NCI-H524 (cell line): ENCODE measurements at regions not wholly inside any gene's neighbourhood (a gene's known extent, or its start where the extent isn't known, plus 50 kb on each side); places are given as distances from the start of the nearest gene placed in this dataset.

Experiments
- DNase-seq, 2 experiments: peaks; one replicate each; lab custom pipeline; 2025; lab: John Stamatoyannopoulos, UW

DNA sequence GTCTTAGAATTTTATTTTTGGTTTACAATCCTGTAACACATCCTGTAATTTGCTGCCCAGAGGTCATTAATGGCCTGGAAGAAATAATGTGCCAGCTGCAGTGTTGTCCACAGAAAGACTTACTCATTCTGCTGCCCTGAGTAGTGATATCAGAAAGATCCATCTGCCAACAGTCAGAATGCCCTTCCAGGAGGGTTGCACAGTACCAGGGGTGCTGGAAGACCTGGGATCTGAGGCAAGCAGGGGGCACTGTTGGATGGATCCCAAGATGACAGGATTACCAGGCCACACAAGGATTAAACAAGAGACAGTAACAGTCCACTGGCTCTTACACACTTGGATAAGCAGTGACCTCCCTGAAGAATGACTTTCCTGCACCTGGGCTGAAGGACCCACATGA is 93.8 kb upstream of the TOP3B start:
- DNase-seq = peak; percentile 38 to 79

- no peak for DNase-seq
Observed at GRCh38 chr22:22075382-22076163, 93.0 kb upstream of the TOP3B start.

GRCh38 chr22:22074634-22075381 is 92.2 kb upstream of the TOP3B start:
- no peak for DNase-seq

DNA sequence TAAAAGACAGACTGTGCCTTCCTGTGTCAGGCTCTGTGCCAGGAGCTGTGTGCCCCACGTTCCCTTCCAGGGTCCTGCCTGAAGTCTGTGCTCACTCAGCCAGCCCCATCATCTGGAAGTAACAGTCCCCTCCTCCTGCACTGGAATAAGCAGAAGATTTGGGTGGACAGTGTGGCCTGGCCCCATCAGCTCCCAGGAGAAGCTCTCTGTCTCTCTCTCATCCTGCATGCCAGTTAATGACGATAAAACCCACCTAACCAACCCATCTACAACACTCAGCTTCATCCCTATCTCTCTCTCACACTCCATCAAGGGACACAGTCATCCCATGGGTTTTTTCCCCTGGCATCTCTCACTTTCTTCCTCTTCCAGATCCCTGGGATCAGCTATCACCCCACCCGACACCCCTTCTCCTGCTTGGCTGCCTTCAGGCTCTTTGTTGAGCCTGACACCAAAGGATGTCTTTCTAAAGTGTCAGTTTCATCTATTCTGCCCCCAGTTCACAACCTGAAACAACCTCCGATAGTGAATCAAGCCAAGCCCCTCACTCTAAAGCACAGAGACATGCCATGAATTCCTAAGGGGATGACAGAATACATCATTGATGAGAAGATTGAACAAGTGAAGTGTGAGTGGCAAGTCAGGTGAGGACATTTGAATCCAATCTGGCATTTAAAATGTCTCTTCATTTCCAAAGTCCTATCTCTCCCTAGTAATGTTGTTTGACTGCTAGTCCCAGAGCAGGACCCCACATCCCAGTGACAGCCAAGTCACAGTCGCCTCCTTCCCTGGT is 91.4 kb upstream of the TOP3B start:
- no peak for DNase-seq

GRCh38 chr22:22072169-22072836 is 89.7 kb upstream of the TOP3B start:
- no peak for DNase-seq

- no peak for DNase-seq
Observed at GRCh38 chr22:22071455-22071854, 88.9 kb upstream of the TOP3B start.

DNA sequence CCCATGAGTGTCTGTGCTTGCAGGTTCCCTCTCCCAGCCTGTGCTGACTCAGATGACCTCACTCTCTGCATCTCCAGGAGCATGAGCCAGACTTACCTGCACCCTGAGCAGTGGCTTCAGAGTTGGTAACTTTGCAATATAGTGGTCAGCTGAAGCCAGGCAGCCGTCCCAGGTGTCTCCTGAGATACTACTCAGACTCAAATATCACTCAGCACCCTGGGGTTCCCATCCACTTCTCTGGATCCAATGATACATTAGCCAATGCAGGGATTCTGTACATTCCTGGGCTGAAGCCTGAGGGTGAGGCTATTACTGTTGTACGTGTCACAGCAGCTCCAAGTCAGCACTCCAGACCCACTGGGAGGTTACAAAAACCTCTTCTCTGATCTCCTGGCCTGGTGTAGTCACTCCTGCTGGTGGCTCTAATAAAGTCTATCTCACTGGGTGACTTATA is 87.8 kb upstream of the TOP3B start:
- no peak for DNase-seq

GRCh38 chr22:22069450-22070370 is 87.1 kb upstream of the TOP3B start:
- DNase-seq = no peak

DNA sequence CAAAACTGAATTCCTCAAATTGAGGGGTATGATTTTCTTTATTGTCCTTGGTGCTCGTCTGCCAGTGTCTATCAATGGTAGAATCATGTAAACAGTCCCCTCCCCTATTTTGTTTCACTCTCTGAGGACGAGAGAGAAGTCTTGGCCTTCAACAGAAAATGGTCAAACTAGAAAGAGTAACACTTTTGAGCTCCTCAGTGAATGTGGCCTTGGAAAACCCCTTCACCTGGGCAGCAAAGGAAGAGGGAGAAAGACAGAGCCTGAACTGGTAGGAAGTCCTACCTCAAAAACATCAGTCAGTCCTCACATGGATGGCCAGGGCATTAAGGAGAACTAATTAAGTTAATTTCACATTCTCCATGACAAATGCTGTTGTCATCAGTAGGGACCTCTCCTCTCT is 86.1 kb upstream of the TOP3B start:
- DNase-seq = no peak

- DNase-seq = peak in 1 of 2 experiments; percentile 8
Observed at GRCh38 chr22:22068025-22068424, 85.4 kb upstream of the TOP3B start.

GRCh38 chr22:22067192-22067591 is 84.6 kb upstream of the TOP3B start:
- no peak for DNase-seq

DNA sequence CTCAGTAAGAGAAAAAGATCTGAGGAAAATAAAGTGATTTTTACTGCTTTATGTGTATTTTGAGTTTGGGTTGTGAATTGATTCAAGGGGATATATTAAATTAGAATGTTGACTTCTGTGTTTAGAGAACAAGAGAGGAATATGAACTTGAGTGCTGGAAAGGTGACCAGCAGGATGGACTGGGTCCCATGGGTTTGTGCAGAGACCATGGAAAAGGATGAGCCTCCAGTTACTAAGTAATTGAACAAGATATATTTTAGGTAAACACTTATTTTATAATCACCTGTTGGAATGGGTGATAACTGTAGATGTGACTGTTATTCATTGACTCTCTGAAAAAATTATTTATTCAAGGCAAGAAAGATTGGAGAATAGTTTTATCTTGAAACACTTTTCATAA is 82.0 kb upstream of the TOP3B start:
- DNase-seq = no peak

GRCh38 chr22:22062306-22062793 is 79.8 kb upstream of the TOP3B start:
- DNase-seq = no peak

- peak in 1 of 2 experiments; percentile 42 for DNase-seq
Observed at GRCh38 chr22:22061085-22062077, 78.8 kb upstream of the TOP3B start.

- DNase-seq = peak; percentile 44 to 61
Observed at GRCh38 chr22:22060200-22061084, 77.9 kb upstream of the TOP3B start.

GRCh38 chr22:22059291-22060002 is 76.9 kb upstream of the TOP3B start:
- peak in 1 of 2 experiments; percentile 67 for DNase-seq

DNA sequence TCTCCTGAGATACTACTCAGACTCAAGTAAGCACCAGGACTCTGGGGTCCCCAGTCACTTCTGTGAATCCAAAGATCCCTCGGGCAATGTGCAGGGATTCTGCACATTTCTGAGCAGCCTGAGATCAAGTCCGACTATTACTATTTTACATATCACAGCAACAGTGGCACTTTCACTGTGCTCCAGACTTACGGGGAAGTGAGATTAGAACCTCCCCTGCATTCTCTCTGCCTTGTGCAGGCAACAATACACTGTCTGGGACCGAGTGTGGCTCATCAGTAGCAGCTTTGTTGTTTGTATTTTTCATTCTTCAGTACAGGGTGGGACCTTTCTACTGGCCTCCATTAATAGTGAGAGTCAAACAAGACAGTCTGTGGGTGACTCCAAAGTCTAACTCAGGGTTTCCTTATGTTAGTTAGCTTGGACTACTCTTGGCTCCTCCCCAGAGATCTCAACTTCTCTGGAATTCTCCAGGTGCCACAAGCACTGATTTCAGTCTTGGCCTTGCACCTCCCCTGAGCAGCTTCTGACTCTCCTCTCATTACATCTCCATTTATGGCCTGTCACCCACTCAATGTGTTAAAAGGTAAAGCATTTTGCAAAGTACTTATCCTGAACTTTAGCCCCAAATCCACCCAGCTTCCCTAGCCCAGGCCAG is 76.2 kb upstream of the TOP3B start:
- no peak for DNase-seq
